Ectodermal cell (in vitro differentiated cells): ENCODE measurements at regions not wholly inside any gene's neighbourhood (a gene's known extent, or its start where the extent isn't known, plus 50 kb on each side); places are given as distances from the start of the nearest gene placed in this dataset.

Experiments
- H3K27ac ChIP-seq: 2 replicates; pipeline ENCODE4 v1.7.0; 2013; ENCODE audit warnings: mild to moderate bottlenecking, low read depth, low read length; ENCODE audit not compliant: insufficient read depth, poor library complexity, severe bottlenecking
- H3K27me3 ChIP-seq: 2 replicates; pipeline ENCODE4 v1.7.0; 2013; ENCODE audit warnings: mild to moderate bottlenecking, low read length; ENCODE audit not compliant: insufficient read depth, control insufficient read depth, poor library complexity, severe bottlenecking
- H3K36me3 ChIP-seq: one replicate; pipeline ENCODE4 v1.7.0; 2013; ENCODE audit warnings: low read length; ENCODE audit not compliant: control insufficient read depth, insufficient read depth
- H3K4me1 ChIP-seq: one replicate; pipeline ENCODE4 v1.7.0; 2013; ENCODE audit warnings: low read length; ENCODE audit not compliant: control insufficient read depth, insufficient read depth
- H3K4me3 ChIP-seq: 2 replicates; pipeline ENCODE4 v1.7.0; 2013; ENCODE audit warnings: low read depth, low read length, control low read depth; ENCODE audit not compliant: insufficient read depth
- H3K9me3 ChIP-seq: 2 replicates; pipeline ENCODE4 v1.7.0; 2013; ENCODE audit warnings: mild to moderate bottlenecking, low read length, moderate library complexity; ENCODE audit not compliant: control insufficient read depth
- WGBS, 2 experiments: methylation state at CpG; one replicate each; pipeline ENCODE4 v1.1.7; 2013; ENCODE audit warnings: missing lambda C conversion rate in 2 of 2; 5-methylcytosine and 5-hydroxymethylcytosine counted together

GRCh38 chr2:64312622-64313397 is 141.2 kb upstream of the LGALSL start:
- H3K4me3 ChIP-seq, result no peak overlapping the region
- no peaks in the 10 kb centered on the region for H3K36me3 ChIP-seq
- no peak overlapping the region for H3K27ac ChIP-seq
- H3K27me3 ChIP-seq, result no peaks in the 10 kb centered on the region
- H3K4me1 ChIP-seq, result peaks cover 19% of the 10 kb centered on the region
- 84 to 86% methylated on average over 12 to 13 of the region's 13 CpGs for WGBS, 2 experiments
- H3K9me3 ChIP-seq, result no peaks in the 10 kb centered on the region

- Histone ChIP-seq H3K4me3 (no peak overlapping the region), H3K27ac (no peak overlapping the region), H3K36me3 (no peaks in the 10 kb centered on the region), H3K27me3 (no peaks in the 10 kb centered on the region), H3K4me1 (peaks cover 19% of the 10 kb centered on the region), H3K9me3 (no peaks in the 10 kb centered on the region)
- WGBS, 2 experiments, result 93 to 94% methylated on average over 3 of the region's 3 CpGs
Observed at GRCh38 chr2:64313398-64313723, 140.6 kb upstream of the LGALSL start.

- no peaks in the 10 kb centered on the region for H3K9me3 ChIP-seq
- H3K27me3 ChIP-seq, result no peaks in the 10 kb centered on the region
- H3K4me3 ChIP-seq, result no peak overlapping the region
- H3K36me3 ChIP-seq, result no peaks in the 10 kb centered on the region
- peaks cover 19% of the 10 kb centered on the region for H3K4me1 ChIP-seq
- 93% methylated on average over 6 of the region's 6 CpGs for WGBS, 2 experiments
- no peak overlapping the region for H3K27ac ChIP-seq
Observed at GRCh38 chr2:64315291-64315960, 138.5 kb upstream of the LGALSL start.

GRCh38 chr2:64317707-64318475 is 136.1 kb upstream of the LGALSL start:
- 90 to 95% methylated on average over 1 to 2 of the region's 2 CpGs for WGBS, 2 experiments
- no peak overlapping the region for H3K4me3 ChIP-seq

GRCh38 chr2:64318476-64318748 is 135.6 kb upstream of the LGALSL start:
- Histone ChIP-seq H3K27me3 (no peaks in the 10 kb centered on the region), H3K4me3 (no peak overlapping the region), H3K4me1 (peaks cover 3% of the 10 kb centered on the region), H3K27ac (no peak overlapping the region), H3K36me3 (no peaks in the 10 kb centered on the region), H3K9me3 (no peaks in the 10 kb centered on the region)
- 94 to 95% methylated on average over 1 of the region's 1 CpG for WGBS, 2 experiments

More at GRCh38 chr2:64317707-64318475, 136.1 kb upstream of the LGALSL start:
- Histone ChIP-seq H3K27me3 (no peaks in the 10 kb centered on the region), H3K27ac (no peak overlapping the region), H3K9me3 (no peaks in the 10 kb centered on the region), H3K4me1 (peaks cover 3% of the 10 kb centered on the region), H3K36me3 (no peaks in the 10 kb centered on the region)

- Histone ChIP-seq H3K27ac (no peak overlapping the region), H3K4me1 (peaks cover 3% of the 10 kb centered on the region), H3K36me3 (no peaks in the 10 kb centered on the region), H3K9me3 (no peaks in the 10 kb centered on the region), H3K4me3 (no peak overlapping the region), H3K27me3 (no peaks in the 10 kb centered on the region)
- WGBS, 2 experiments, result 86 to 89% methylated on average over 3 of the region's 3 CpGs
Observed at GRCh38 chr2:64319896-64320295, 134.1 kb upstream of the LGALSL start.

GRCh38 chr2:64322433-64322832 is 131.5 kb upstream of the LGALSL start:
- Histone ChIP-seq H3K9me3 (no peaks in the 10 kb centered on the region), H3K27me3 (no peaks in the 10 kb centered on the region), H3K4me3 (no peak overlapping the region), H3K36me3 (no peaks in the 10 kb centered on the region), H3K27ac (no peak overlapping the region), H3K4me1 (peaks cover 4% of the 10 kb centered on the region)
- WGBS, 2 experiments, result 92 to 94% methylated on average over 5 of the region's 5 CpGs

- 71% methylated on average over 5 of the region's 5 CpGs for WGBS, 2 experiments
- peaks cover 11% of the 10 kb centered on the region for H3K4me1 ChIP-seq
- no peaks in the 10 kb centered on the region for H3K27me3 ChIP-seq
- H3K27ac ChIP-seq, result no peak overlapping the region
- no peaks in the 10 kb centered on the region for H3K9me3 ChIP-seq
- no peaks in the 10 kb centered on the region for H3K36me3 ChIP-seq
- no peak overlapping the region for H3K4me3 ChIP-seq
Observed at GRCh38 chr2:64323197-64323596, 130.8 kb upstream of the LGALSL start.

- H3K36me3 ChIP-seq, result no peaks in the 10 kb centered on the region
- H3K4me3 ChIP-seq, result no peak overlapping the region
- WGBS, 2 experiments, result 91 to 95% methylated on average over 10 of the region's 10 CpGs
- H3K9me3 ChIP-seq, result no peaks in the 10 kb centered on the region
- H3K27ac ChIP-seq, result no peak overlapping the region
- no peaks in the 10 kb centered on the region for H3K27me3 ChIP-seq
- H3K4me1 ChIP-seq, result peaks cover 13% of the 10 kb centered on the region
Observed at GRCh38 chr2:64324746-64325410, 129.1 kb upstream of the LGALSL start.

- Histone ChIP-seq H3K27me3 (no peaks in the 10 kb centered on the region), H3K4me1 (peaks cover 13% of the 10 kb centered on the region), H3K36me3 (no peaks in the 10 kb centered on the region), H3K27ac (no peak overlapping the region), H3K4me3 (no peak overlapping the region), H3K9me3 (no peaks in the 10 kb centered on the region)
Observed at GRCh38 chr2:64325477-64325851, 128.5 kb upstream of the LGALSL start.
